AG10803 (cell line): ENCODE measurements at regions not wholly inside any gene's neighbourhood (a gene's known extent, or its start where the extent isn't known, plus 50 kb on each side); places are given as distances from the start of the nearest gene placed in this dataset.

ENCODE experiments used
- DNase-seq: peaks from one replicate; pipeline ENCODE4 v3.0.0; 2010; ENCODE audit warnings: low read depth
- H3K4me3 ChIP-seq: 2 replicates; pipeline ENCODE4 v1.5.1; 2011; ENCODE audit warnings: mild to moderate bottlenecking, low read length, control low read depth
- TF ChIP-seq, protein P1 (sequence below): conservative IDR thresholded peaks from 2 replicates; pipeline ENCODE4 v1.5.1; 2011; ENCODE audit warnings: mild to moderate bottlenecking, low read length, control low read depth, inconsistent platforms

DNA sequence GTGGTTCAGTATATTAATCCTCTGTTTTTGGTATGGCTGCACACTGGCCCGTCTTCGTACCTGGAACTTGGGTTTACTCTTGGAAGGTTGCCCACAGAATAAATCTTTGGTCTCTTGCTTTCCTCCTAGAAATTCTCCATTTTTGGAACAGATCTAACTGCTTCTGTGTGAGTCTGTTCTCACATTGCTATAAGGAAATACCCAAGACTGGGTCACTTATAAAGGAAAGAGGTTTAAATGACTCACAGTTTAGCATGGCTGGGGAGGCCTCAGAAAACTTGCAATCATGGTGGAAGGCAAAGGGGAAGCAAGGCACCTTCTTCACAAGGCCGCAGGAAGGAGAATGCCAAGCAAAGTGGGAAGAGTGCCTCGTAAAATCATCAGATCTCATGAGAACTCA is 407.8 kb upstream of the PDE3A start:
- TF ChIP-seq, protein P1, sequence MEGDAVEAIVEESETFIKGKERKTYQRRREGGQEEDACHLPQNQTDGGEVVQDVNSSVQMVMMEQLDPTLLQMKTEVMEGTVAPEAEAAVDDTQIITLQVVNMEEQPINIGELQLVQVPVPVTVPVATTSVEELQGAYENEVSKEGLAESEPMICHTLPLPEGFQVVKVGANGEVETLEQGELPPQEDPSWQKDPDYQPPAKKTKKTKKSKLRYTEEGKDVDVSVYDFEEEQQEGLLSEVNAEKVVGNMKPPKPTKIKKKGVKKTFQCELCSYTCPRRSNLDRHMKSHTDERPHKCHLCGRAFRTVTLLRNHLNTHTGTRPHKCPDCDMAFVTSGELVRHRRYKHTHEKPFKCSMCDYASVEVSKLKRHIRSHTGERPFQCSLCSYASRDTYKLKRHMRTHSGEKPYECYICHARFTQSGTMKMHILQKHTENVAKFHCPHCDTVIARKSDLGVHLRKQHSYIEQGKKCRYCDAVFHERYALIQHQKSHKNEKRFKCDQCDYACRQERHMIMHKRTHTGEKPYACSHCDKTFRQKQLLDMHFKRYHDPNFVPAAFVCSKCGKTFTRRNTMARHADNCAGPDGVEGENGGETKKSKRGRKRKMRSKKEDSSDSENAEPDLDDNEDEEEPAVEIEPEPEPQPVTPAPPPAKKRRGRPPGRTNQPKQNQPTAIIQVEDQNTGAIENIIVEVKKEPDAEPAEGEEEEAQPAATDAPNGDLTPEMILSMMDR, result no peak
- no peak overlapping the region for H3K4me3 ChIP-seq
- no peak for DNase-seq

DNA sequence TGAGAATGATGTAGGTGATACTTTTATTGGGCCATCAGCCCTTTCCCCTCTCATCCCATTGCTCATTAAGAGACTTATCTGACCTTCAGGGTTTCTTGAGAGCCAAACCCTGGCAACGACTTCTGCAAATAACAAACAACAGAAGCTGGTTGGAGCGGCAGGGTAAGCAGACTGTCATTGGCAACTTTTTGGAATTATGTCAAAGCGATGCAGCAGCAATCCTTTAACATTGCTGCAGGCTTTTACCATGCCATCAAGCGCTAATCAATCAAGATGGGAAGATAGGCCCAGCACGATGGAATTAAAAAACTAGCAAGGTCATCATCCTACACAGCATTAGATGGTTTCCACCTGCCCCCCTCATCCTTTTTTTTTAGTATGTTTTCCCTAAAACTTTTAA is 406.1 kb upstream of the PDE3A start:
- H3K4me3 ChIP-seq, result no peak overlapping the region
- no peak for DNase-seq
- TF ChIP-seq, protein P1, result no peak

DNA sequence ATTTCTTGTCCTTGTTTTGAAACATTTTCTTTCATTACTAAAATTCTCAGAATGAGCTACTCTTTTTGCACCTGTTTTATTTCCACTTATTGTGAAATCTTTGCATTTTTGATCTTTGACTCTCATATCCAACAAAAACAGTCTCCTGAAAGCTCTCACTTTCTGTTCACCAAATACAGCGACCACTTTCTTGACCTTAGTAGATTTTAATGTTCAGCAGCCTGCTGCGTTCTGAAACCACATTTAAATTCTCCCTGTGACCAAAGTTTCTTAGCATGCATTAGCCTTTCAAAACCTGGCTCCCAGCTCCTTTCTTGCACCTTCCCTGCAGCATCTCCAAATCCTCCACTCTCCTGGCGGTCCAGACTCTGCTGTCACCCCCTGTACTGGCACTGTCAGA is 404.4 kb upstream of the PDE3A start:
- TF ChIP-seq, protein P1, result no peak
- DNase-seq, result no peak
- H3K4me3 ChIP-seq, result no peak overlapping the region

DNA sequence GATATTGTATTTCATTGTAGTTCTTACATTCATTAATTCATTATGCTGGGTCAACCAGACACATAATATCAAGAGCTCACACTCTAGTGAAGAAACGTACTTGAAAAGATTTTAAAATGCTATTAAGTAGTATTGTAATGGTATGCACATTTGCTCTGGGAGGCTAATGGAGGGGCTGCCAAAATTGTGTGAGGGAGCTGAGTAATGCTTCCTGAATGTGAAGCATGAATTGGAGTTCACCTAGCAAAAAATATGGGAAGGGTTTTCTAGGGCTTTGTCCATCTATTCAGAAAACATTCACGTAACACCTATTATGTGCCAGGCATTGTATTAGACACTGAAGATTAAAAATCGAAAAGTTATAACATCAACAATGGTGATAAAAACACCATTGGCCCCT is 403.8 kb upstream of the PDE3A start:
- TF ChIP-seq, protein P1, result no peak
- H3K4me3 ChIP-seq, result no peak overlapping the region
- peak; percentile 25 for DNase-seq

DNA sequence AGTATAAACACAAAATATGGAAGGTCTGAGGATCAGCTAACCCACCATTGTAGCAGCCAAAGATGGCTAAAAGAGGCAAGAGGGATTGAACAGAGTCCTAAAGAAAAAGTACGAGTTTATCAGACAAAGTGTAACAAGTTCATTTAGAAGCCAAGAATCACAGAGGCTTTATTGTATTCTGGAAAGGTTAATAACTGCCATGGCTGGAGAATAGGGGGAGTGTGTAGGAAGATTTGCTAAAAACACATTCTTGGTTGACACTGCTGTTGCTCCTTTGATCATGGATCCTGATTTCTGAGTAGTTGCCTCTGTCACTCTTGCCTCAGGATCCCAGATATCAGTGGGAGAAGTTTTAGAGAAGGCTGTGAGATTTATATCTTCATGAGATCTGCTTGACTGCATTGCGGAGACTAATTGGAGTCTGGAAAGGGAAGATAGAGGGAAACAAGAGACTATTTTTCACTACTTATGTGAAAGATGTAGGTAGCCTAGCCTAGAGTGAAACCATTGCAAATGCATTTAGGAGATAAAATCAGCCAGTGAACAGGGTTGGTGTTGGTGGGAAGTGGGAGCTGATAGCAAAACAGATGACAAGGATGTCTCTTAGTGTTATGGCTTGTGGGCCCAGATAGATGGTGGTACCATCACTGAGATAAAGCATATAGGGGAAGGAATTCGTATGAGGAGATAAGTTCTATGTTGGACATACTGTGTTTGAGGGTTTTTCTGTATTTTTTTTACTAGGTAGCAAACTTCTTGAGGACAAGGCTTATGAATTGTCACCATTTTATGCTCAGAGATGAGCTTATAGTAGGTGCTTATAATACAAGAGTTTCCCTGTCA is 402.9 kb upstream of the PDE3A start:
- DNase-seq, result no peak
- no peak overlapping the region for H3K4me3 ChIP-seq
- TF ChIP-seq, protein P1, result no peak

DNA sequence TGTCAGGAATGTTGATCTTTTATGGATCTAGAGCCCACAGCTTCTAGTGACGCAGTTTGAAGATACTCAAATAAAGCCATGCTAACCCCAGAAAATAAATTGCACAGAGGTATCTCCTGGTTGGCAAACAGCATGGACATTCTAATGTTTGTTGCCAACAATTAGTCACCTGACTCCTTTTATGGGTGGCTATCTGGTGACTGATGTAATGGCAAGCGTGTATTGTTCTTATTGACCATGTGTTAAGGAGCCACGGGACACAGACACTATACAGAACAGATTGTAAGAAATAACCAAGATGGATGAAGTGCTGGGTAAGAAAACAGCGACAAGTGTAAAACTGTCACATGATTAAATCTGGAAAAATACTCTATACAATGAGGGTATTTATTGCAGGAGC is 401.3 kb upstream of the PDE3A start:
- no peak overlapping the region for H3K4me3 ChIP-seq
- no peak for DNase-seq
- TF ChIP-seq, protein P1, result no peak

DNA sequence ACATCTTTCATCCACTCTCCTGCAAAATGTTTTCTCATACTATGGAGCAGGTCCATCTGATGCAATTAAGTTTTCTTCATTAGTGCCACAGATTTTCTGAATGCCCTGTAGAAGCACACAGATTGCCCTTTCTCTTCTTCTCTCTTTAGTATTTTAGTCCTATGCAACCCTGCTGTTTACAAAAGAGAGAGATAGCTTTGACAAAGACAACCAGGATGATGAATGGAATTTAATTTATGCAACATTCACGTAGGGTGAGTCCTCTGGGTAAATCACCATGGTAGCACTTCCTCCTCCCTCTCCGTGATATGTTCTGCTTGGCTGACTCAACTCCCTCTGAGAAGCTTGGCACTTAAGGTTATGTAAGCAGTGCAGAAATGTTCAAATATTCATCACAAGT is 400.9 kb upstream of the PDE3A start:
- H3K4me3 ChIP-seq, result no peak overlapping the region
- DNase-seq, result peak; percentile 95
- TF ChIP-seq, protein P1, result no peak
